Transverse colon (tissue), 4 donors: ENCODE measurements at regions not wholly inside any gene's neighbourhood (a gene's known extent, or its start where the extent isn't known, plus 50 kb on each side); places are given as distances from the start of the nearest gene placed in this dataset.

Experiments used
- DNase-seq: peaks from one replicate; pipeline ENCODE4 v3.0.0-alpha.2; 2019
- H3K27ac ChIP-seq, 4 donors: fragments of 200-600 bp; sonication (generic); 2 replicates each; pipeline ENCODE4 v1.5.1; 2016 to 2018; ENCODE audit warnings: inconsistent platforms in 4 of 4
- H3K27me3 ChIP-seq: fragments of 200-600 bp; sonication (generic); 2 replicates; pipeline ENCODE4 v1.5.1; 2017; ENCODE audit warnings: inconsistent platforms
- H3K36me3 ChIP-seq, 4 donors: fragments of 200-600 bp; sonication (generic); 2 replicates each; pipeline ENCODE4 v1.5.1; 2017 to 2019; ENCODE audit warnings: inconsistent platforms in 4 of 4
- H3K4me1 ChIP-seq, 4 donors: fragments of 200-600 bp; sonication (generic); 2 replicates each; pipeline ENCODE4 v1.5.1; 2017 to 2020; ENCODE audit warnings: inconsistent platforms in 4 of 4
- H3K4me3 ChIP-seq, 4 donors: fragments of 200-600 bp; sonication (generic); 1 replicate in 1 of 4; 2 replicates in 3 of 4; pipeline versions ENCODE4 v1.5.1 to v1.6.1; 2017 to 2019; ENCODE audit warnings: inconsistent platforms in 4 of 4
- H3K9me3 ChIP-seq, 2 donors: fragments of 200-600 bp; sonication (generic); 2 replicates each; pipeline ENCODE4 v1.5.1; 2017 to 2019; ENCODE audit warnings: inconsistent platforms in 2 of 2
- CTCF ChIP-seq, 5 experiments: fragments of 200-600 bp in 3 of 5; fragments of 450-650 bp in 2 of 5; sonication (generic) in 3 of 5; IDR thresholded peaks; 1 replicate in 2 of 5; 2 replicates in 3 of 5; pipeline ENCODE4 v1.5.1; 2016 to 2017; ENCODE audit warnings: antibody characterized with exemption in 5 of 5, inconsistent platforms in 3 of 5, mild to moderate bottlenecking in 2 of 5, moderate library complexity in 1 of 5
- EP300 ChIP-seq: sonication (generic); formaldehyde crosslinking; IDR thresholded peaks from one replicate; pipeline ENCODE4 v1.6.1; 2017; ENCODE audit warnings: antibody characterized with exemption, low read depth
- POLR2A ChIP-seq: fragments of 450-650 bp; IDR thresholded peaks from one replicate; pipeline ENCODE4 v1.6.1; 2016; ENCODE audit warnings: antibody characterized with exemption, mild to moderate bottlenecking, moderate library complexity
- POLR2AphosphoS5 ChIP-seq, 3 donors: sonication (generic); formaldehyde crosslinking; IDR thresholded peaks; one replicate each; pipeline ENCODE4 v1.6.1; 2016; ENCODE audit warnings: antibody characterized with exemption in 3 of 3
- WGBS, 2 donors: methylation state at CpG; one replicate each; pipeline ENCODE4 v1.1.5; 2018; ENCODE audit warnings: low coverage in 1 of 2; 5-methylcytosine and 5-hydroxymethylcytosine counted together
- in situ Hi-C, 4 donors: fragments of 200-750 bp; cut with MboI; loops; one replicate each; pipeline versions ENCODE4 v1.15.0 to v1.15.1; 2017; ENCODE audit warnings: low sequenced_read_pairs in 3 of 4, low pct_ligation_motif_present in 1 of 4, low pct_unique_long_range_greater_than_20kb in 1 of 4
- intact Hi-C: fragments of 100-400 bp; cut with DNase I; formaldehyde crosslinking; loops from one replicate; pipeline ENCODE4 v1.15.1; 2023; ENCODE audit warnings: low total_unique reads

- in situ Hi-C loops = no loop called here
- intact Hi-C loops = no loop called here
- H3K36me3 ChIP-seq = no peaks in the 10 kb centered on the region
- H3K4me3 ChIP-seq = no peak overlapping the region
- 65 to 77% methylated on average over 2 of the region's 2 CpGs for WGBS, 2 donors
- no peak for DNase-seq
- H3K9me3 ChIP-seq = no peaks in the 10 kb centered on the region
- TF ChIP-seq EP300 (no peak), CTCF (IDR thresholded peaks at IDR 0.05) (no peak), POLR2AphosphoS5 (IDR thresholded peaks at IDR 0.05) (no peak), POLR2A (no peak)
- no peaks in the 10 kb centered on the region for H3K27me3 ChIP-seq
- H3K4me1 ChIP-seq = no peaks in the 10 kb centered on the region
- H3K27ac ChIP-seq = no peak overlapping the region
Measured at GRCh38 chr1:57996400-57996799, 550.1 kb downstream of the OMA1 start.

GRCh38 chr1:57991289-57991688, 555.2 kb downstream of the OMA1 start:
- DNase-seq = no peak
- no peak for TF ChIP-seq CTCF (IDR thresholded peaks at IDR 0.05)
- TF ChIP-seq POLR2A = no peak
- no peak for TF ChIP-seq POLR2AphosphoS5 (IDR thresholded peaks at IDR 0.05)
- TF ChIP-seq EP300 = no peak
- Histone ChIP-seq H3K36me3 (no peaks in the 10 kb centered on the region), H3K4me3 (no peak overlapping the region), H3K27ac (no peak overlapping the region), H3K9me3 (no peaks in the 10 kb centered on the region), H3K4me1 (no peaks in the 10 kb centered on the region), H3K27me3 (no peaks in the 10 kb centered on the region)
- WGBS, 2 donors = 80 to 94% methylated on average over 1 to 7 of the region's 7 CpGs
- in situ Hi-C loops = no loop called here
- intact Hi-C loops = no loop called here

- 64% methylated on average over 1 of the region's 1 CpG; no CpG with 5 or more reads in 1 of the 2 donors for WGBS, 2 donors
- DNase-seq = no peak
- Histone ChIP-seq H3K27ac (no peak overlapping the region), H3K36me3 (no peaks in the 10 kb centered on the region), H3K4me3 (no peak overlapping the region), H3K9me3 (no peaks in the 10 kb centered on the region), H3K27me3 (no peaks in the 10 kb centered on the region), H3K4me1 (no peaks in the 10 kb centered on the region)
- no peak for TF ChIP-seq POLR2A
- TF ChIP-seq EP300 = no peak
- no peak for TF ChIP-seq CTCF (IDR thresholded peaks at IDR 0.05)
- TF ChIP-seq POLR2AphosphoS5 (IDR thresholded peaks at IDR 0.05) = no peak
- intact Hi-C loops (no loop called here), in situ Hi-C loops (no loop called here)
Measured at GRCh38 chr1:57989877-57990276, 556.6 kb downstream of the OMA1 start.

- in situ Hi-C loops = no loop called here
- Histone ChIP-seq H3K4me3 (no peak overlapping the region), H3K36me3 (no peaks in the 10 kb centered on the region), H3K4me1 (no peaks in the 10 kb centered on the region), H3K9me3 (no peaks in the 10 kb centered on the region), H3K27ac (no peak overlapping the region), H3K27me3 (no peaks in the 10 kb centered on the region)
- TF ChIP-seq EP300 = no peak
- TF ChIP-seq POLR2A = no peak
- TF ChIP-seq CTCF (IDR thresholded peaks at IDR 0.05) = no peak
- TF ChIP-seq POLR2AphosphoS5 (IDR thresholded peaks at IDR 0.05) = no peak
- 65 to 94% methylated on average over 2 to 4 of the region's 4 CpGs for WGBS, 2 donors
- no peak for DNase-seq
- intact Hi-C loops = no loop called here
Measured at GRCh38 chr1:57987523-57987922, 559.0 kb downstream of the OMA1 start.
